GM12878 (cell line): ENCODE measurements at regions not wholly inside any gene's neighbourhood (a gene's known extent, or its start where the extent isn't known, plus 50 kb on each side); places are given as distances from the start of the nearest gene placed in this dataset.

ENCODE experiments used
- ATAC-seq: fragments of 200-7000 bp; cut with Tn5 transposase; 3 replicates; pipeline ENCODE4 v1.9.1; 2020; ENCODE audit warnings: mild to moderate bottlenecking, moderate library complexity
- BruUV-seq: library from RNA; stranded (reverse); fragments of 400-500 nt; replicated peaks from 2 replicates; lab custom pipeline; 2021; lab: Mats Ljungman, UMichigan
- CTCF ChIA-PET: fragments of 300-600 bp; sonication (Branson Sonifier 250); formaldehyde crosslinking; extraction: SDS; loops from one replicate; lab custom pipeline; 2021; ENCODE audit warnings: inconsistent platforms; lab: Yijun Ruan, JAX
- POLR2A ChIA-PET: fragments of 350-600 bp; formaldehyde crosslinking; extraction: SDS; loops from one replicate; lab custom pipeline; 2021; ENCODE audit warnings: inconsistent platforms; lab: Charles Lee
- RAD21 ChIA-PET: fragments of 300-600 bp; sonication (Branson Sonifier 250); formaldehyde crosslinking; loops from one replicate; lab custom pipeline; 2023; ENCODE audit warnings: antibody characterized with exemption; ENCODE audit not compliant: unreplicated experiment; lab: Charles Lee
- SMC1A ChIA-PET: fragments of 300-600 bp; sonication (Branson Sonifier 250); formaldehyde crosslinking; loops from one replicate; lab custom pipeline; 2023; ENCODE audit not compliant: unreplicated experiment, uncharacterized antibody; lab: Charles Lee
- DNase-seq: peaks from one replicate; pipeline ENCODE4 v3.0.0-alpha.2; 2011; ENCODE audit warnings: low read depth, low spot score
- FAIRE-seq: peaks from 3 replicates; lab custom pipeline; 2011; peaks lifted over from hg19 to GRCh38; lab: Jason Lieb, UNC
- H2AFZ ChIP-seq: 2 replicates; pipeline ENCODE4 v1.6.0; 2011; ENCODE audit warnings: low read depth, low read length, control low read depth; ENCODE audit not compliant: control insufficient read depth
- H3K27ac ChIP-seq: 2 replicates; pipeline ENCODE4 v1.5.1; 2011; ENCODE audit warnings: control low read depth; ENCODE audit not compliant: control insufficient read depth, insufficient read depth
- H3K27me3 ChIP-seq, 2 experiments: replicated peaks in 1 of 2; 2 replicates each; pipeline versions ENCODE4 v1.6.0 to v1.6.1; 2011; ENCODE audit warnings: low read length in 1 of 2; ENCODE audit not compliant: control insufficient read depth in 2 of 2, insufficient read depth in 2 of 2
- H3K36me3 ChIP-seq, 2 experiments: 2 replicates each; pipeline ENCODE4 v1.5.1; 2011; ENCODE audit warnings: low read length in 1 of 2; ENCODE audit not compliant: control insufficient read depth in 2 of 2, insufficient read depth in 2 of 2
- H3K4me1 ChIP-seq: 2 replicates; pipeline ENCODE4 v1.6.1; 2011; ENCODE audit warnings: mild to moderate bottlenecking, low read length, moderate library complexity, mixed read lengths; ENCODE audit not compliant: control insufficient read depth, insufficient read depth
- H3K4me2 ChIP-seq: 2 replicates; pipeline ENCODE4 v1.6.0; 2011; ENCODE audit warnings: control low read depth; ENCODE audit not compliant: control insufficient read depth, insufficient read depth
- H3K4me3 ChIP-seq: fragments of 200-600 bp; sonication (generic); 2 replicates; pipeline ENCODE4 v1.5.1; 2016
- H3K79me2 ChIP-seq: 2 replicates; pipeline ENCODE4 v1.6.0; 2011; ENCODE audit warnings: low read length; ENCODE audit not compliant: control insufficient read depth, insufficient read depth
- H3K9ac ChIP-seq: 2 replicates; pipeline ENCODE4 v1.8.0; 2011; ENCODE audit warnings: low read length, control low read depth, mixed read lengths; ENCODE audit not compliant: control insufficient read depth, insufficient read depth
- H3K9me3 ChIP-seq: replicated peaks from 3 replicates; pipeline ENCODE4 v1.5.1; 2011; ENCODE audit warnings: mild to moderate bottlenecking, low read length; ENCODE audit not compliant: control insufficient read depth, insufficient read depth
- H4K20me1 ChIP-seq: 2 replicates; pipeline ENCODE4 v1.6.0; 2011; ENCODE audit not compliant: control insufficient read depth, insufficient read depth
- ATF2 ChIP-seq: IDR thresholded peaks from 2 replicates; pipeline ENCODE4 v1.6.1; 2012; ENCODE audit warnings: low read length, inconsistent platforms
- CTCF ChIP-seq, 3 experiments: IDR thresholded peaks in 2 of 3; conservative IDR thresholded peaks in 1 of 3; 2 replicates each; pipeline ENCODE4 v1.5.1; 2011; ENCODE audit warnings: low read depth in 3 of 3, low read length in 3 of 3, mild to moderate bottlenecking in 3 of 3, control low read depth in 2 of 3, moderate library complexity in 2 of 3, inconsistent platforms in 1 of 3, mixed read lengths in 1 of 3; ENCODE audit not compliant: control insufficient read depth in 2 of 3, insufficient read depth in 1 of 3; ENCODE audit errors: extremely low read depth in 1 of 3
- MXI1 ChIP-seq: fragments of 150-350 bp; IDR thresholded peaks from 2 replicates; pipeline ENCODE4 v1.6.1; 2011; ENCODE audit warnings: low read depth, mild to moderate bottlenecking, inconsistent platforms, low read length, improper control_type of control experiment
- SREBF2 ChIP-seq: IDR thresholded peaks from 2 replicates; pipeline ENCODE4 v1.6.1; 2012; ENCODE audit warnings: mild to moderate bottlenecking, low read length
- WGBS: methylation state at CpG from one replicate; pipeline ENCODE4 v1.1.6; 2016; ENCODE audit warnings: low lambda C conversion rate; ENCODE audit not compliant: insufficient replicate concordance, insufficient coverage; ENCODE audit errors: missing lambda C conversion rate; 5-methylcytosine and 5-hydroxymethylcytosine counted together
- in situ Hi-C: fragments of 300-500 bp; cut with MboI; formaldehyde crosslinking; loops from 9 replicates; pipeline ENCODE4 v1.14.3; 2018; ENCODE audit warnings: mixed read lengths
- intact Hi-C: fragments of 100-400 bp; cut with micrococcal nuclease; formaldehyde crosslinking; loops from one replicate; pipeline ENCODE4 v1.14.2; 2022; ENCODE audit not compliant: unreplicated experiment

- ChIA-PET SMC1A (interaction anchor here (0.7 to 2.0 kb wide), 5 partner anchors 8 to 211 kb away, joined by 3 to 4 read pairs (median 3); no protein-coding TSS in a partner anchor), CTCF (no interaction called here), POLR2A (no interaction called here), RAD21 (no interaction called here)
- H3K79me2 ChIP-seq: no peaks in the 10 kb centered on the region
- no TSS peak for BruUV-seq
- ATAC-seq: no peak
- no peak overlapping the region for H3K4me3 ChIP-seq
- DNase-seq: no peak
- no peaks in the 10 kb centered on the region for H3K4me1 ChIP-seq
- H3K4me2 ChIP-seq: no peak overlapping the region
- 49% methylated on average over 4 of the region's 4 CpGs for WGBS
- H4K20me1 ChIP-seq: no peaks in the 10 kb centered on the region
- no peaks in the 10 kb centered on the region for H3K36me3 ChIP-seq
- no peak for TF ChIP-seq SREBF2
- TF ChIP-seq MXI1: no peak
- TF ChIP-seq CTCF (IDR thresholded peaks at IDR 0.05 in 2 of 3, conservative IDR thresholded peaks at IDR 0.05 in 1 of 3; ENCODE audit: control insufficient read depth in 2 of 3, extremely low read depth in 1 of 3, insufficient read depth in 1 of 3, low read depth in 3 of 3, low read length in 3 of 3): no peak
- no peak for TF ChIP-seq ATF2
- no peak overlapping the region for H3K9ac ChIP-seq
- intact Hi-C loops (no loop called here), in situ Hi-C loops (no loop called here)
- no peak overlapping the region for H2AFZ ChIP-seq
- no peak for FAIRE-seq
- no peak overlapping the region for H3K27ac ChIP-seq
- H3K27me3 ChIP-seq: no peaks in the 10 kb centered on the region; a peak in 1 of 4 replicates
- no peaks in the 10 kb centered on the region; the same call in 2 of the 3 replicates for H3K9me3 ChIP-seq
Measured at GRCh38 chr2:7325186-7325585, 408.0 kb downstream of the RNF144A start.
